Endothelial cell of umbilical vein (primary cell): ENCODE measurements at regions not wholly inside any gene's neighbourhood (a gene's known extent, or its start where the extent isn't known, plus 50 kb on each side); places are given as distances from the start of the nearest gene placed in this dataset.

Source experiments
- BruUV-seq: library from RNA; stranded (reverse); fragments of 400-500 nt; replicated peaks from 2 replicates; lab custom pipeline; 2021; lab: Mats Ljungman, UMichigan
- CTCF ChIA-PET: fragments of 300-600, 350-600 bp; sonication (Branson Sonifier 250); formaldehyde crosslinking; loops from one replicate; lab custom pipeline; 2021; ENCODE audit warnings: antibody characterized with exemption, inconsistent platforms; lab: Charles Lee
- POLR2A ChIA-PET: fragments of 300-600, 350-600 bp; sonication (Branson Sonifier 250); formaldehyde crosslinking; loops from one replicate; lab custom pipeline; 2021; ENCODE audit warnings: antibody characterized with exemption, inconsistent platforms; lab: Charles Lee
- DNase-seq: peaks from one replicate; pipeline ENCODE4 v3.0.0-alpha.2; 2011; ENCODE audit warnings: low read depth, low spot score
- FAIRE-seq: peaks from 2 replicates; lab custom pipeline; 2011; peaks lifted over from hg19 to GRCh38; lab: Jason Lieb, UNC
- H2AFZ ChIP-seq: 2 replicates; pipeline ENCODE4 v1.6.0; 2012; ENCODE audit warnings: low read depth, low read length, control low read depth, inconsistent platforms
- H3K27ac ChIP-seq: 2 replicates; pipeline ENCODE4 v1.5.1; 2011; ENCODE audit warnings: low read depth, mild to moderate bottlenecking, control low read depth, low read length, moderate library complexity; ENCODE audit not compliant: insufficient read depth
- H3K27me3 ChIP-seq, 2 experiments: 2 replicates each; pipeline versions ENCODE4 v1.6.0 to v1.6.1; 2011; ENCODE audit warnings: low read length in 2 of 2, mixed read lengths in 1 of 2; ENCODE audit not compliant: control insufficient read depth in 2 of 2, insufficient read depth in 2 of 2
- H3K36me3 ChIP-seq, 2 experiments: 2 replicates in 1 of 2; 3 replicates in 1 of 2; pipeline ENCODE4 v1.5.1; 2011; ENCODE audit warnings: low read length in 2 of 2, mild to moderate bottlenecking in 1 of 2, moderate library complexity in 1 of 2; ENCODE audit not compliant: control insufficient read depth in 2 of 2, insufficient read depth in 2 of 2; ENCODE audit errors: extremely low read depth in 1 of 2
- H3K4me1 ChIP-seq: 3 replicates; pipeline ENCODE4 v1.5.1; 2011; ENCODE audit warnings: mild to moderate bottlenecking, low read length; ENCODE audit not compliant: control insufficient read depth, insufficient read depth; ENCODE audit errors: extremely low read depth
- H3K4me2 ChIP-seq: 2 replicates; pipeline ENCODE4 v1.6.1; 2011; ENCODE audit warnings: low read length, control low read depth, mixed read lengths; ENCODE audit not compliant: insufficient read depth
- H3K4me3 ChIP-seq, 3 experiments: fragments of 200-600 bp in 1 of 3; sonication (generic), shearing (Covaris generic) in 1 of 3; replicated peaks in 1 of 3; 2 replicates each; pipeline ENCODE4 v1.5.1; 2011 to 2016; ENCODE audit warnings: control low read depth in 3 of 3, low read length in 3 of 3, mild to moderate bottlenecking in 2 of 3, inconsistent platforms in 1 of 3, low read depth in 1 of 3, moderate library complexity in 1 of 3; ENCODE audit not compliant: insufficient read depth in 1 of 3
- H3K79me2 ChIP-seq: 2 replicates; pipeline ENCODE4 v1.6.0; 2012; ENCODE audit warnings: low read length, inconsistent platforms; ENCODE audit not compliant: control insufficient read depth, insufficient read depth
- H3K9ac ChIP-seq: replicated peaks from 2 replicates; pipeline ENCODE3; 2011; ENCODE audit warnings: low read length, control low read depth; ENCODE audit not compliant: insufficient read depth; ENCODE audit errors: extremely low read depth
- H3K9me1 ChIP-seq: replicated peaks from 3 replicates; pipeline ENCODE4 v1.6.0; 2011; ENCODE audit warnings: mild to moderate bottlenecking, low read length; ENCODE audit not compliant: control insufficient read depth, insufficient read depth; ENCODE audit errors: extremely low read depth
- H3K9me3 ChIP-seq: replicated peaks from 2 replicates; pipeline ENCODE4 v1.5.1; 2012; ENCODE audit warnings: low read length, inconsistent platforms; ENCODE audit not compliant: control insufficient read depth, insufficient read depth
- H4K20me1 ChIP-seq: replicated peaks from 2 replicates; pipeline ENCODE3; 2011; ENCODE audit warnings: mild to moderate bottlenecking, low read length; ENCODE audit not compliant: control insufficient read depth, insufficient read depth; ENCODE audit errors: extremely low read depth
- EZH2 ChIP-seq: IDR thresholded peaks from 2 replicates; pipeline ENCODE4 v1.6.1; 2012; ENCODE audit warnings: borderline replicate concordance, low read depth, mild to moderate bottlenecking, moderate library complexity, low read length, inconsistent platforms; ENCODE audit not compliant: severe bottlenecking
- FOS ChIP-seq: IDR thresholded peaks from 2 replicates; pipeline ENCODE4 v1.6.1; 2011; ENCODE audit warnings: mild to moderate bottlenecking, low read length, moderate library complexity, borderline replicate concordance; ENCODE audit not compliant: insufficient read depth
- GATA2 ChIP-seq: IDR thresholded peaks from 2 replicates; pipeline ENCODE4 v1.7.0; 2011; ENCODE audit warnings: low read depth, mild to moderate bottlenecking, moderate library complexity, mixed read lengths, low read length; ENCODE audit not compliant: insufficient read length, insufficient read depth
- JUN ChIP-seq: IDR thresholded peaks from 2 replicates; pipeline ENCODE4 v1.6.1; 2011; ENCODE audit warnings: borderline replicate concordance, low read depth; ENCODE audit not compliant: insufficient read length, insufficient read depth
- MYC ChIP-seq: IDR thresholded peaks from one replicate; pipeline ENCODE4 v1.6.1; 2011; ENCODE audit warnings: mild to moderate bottlenecking, low read depth, low read length
- POLR2A ChIP-seq: IDR thresholded peaks from 2 replicates; pipeline ENCODE4 v1.6.1; 2012; ENCODE audit warnings: low read depth, mild to moderate bottlenecking, control low read depth, low read length
- POLR2AphosphoS5 ChIP-seq: IDR thresholded peaks from 2 replicates; pipeline ENCODE4 v1.6.1; 2012; ENCODE audit warnings: low read depth, mild to moderate bottlenecking, control low read depth, low read length, moderate library complexity; ENCODE audit not compliant: insufficient read depth
- dilution Hi-C: fragments of 300-500 bp; cut with MboI; formaldehyde crosslinking; loops from one replicate; pipeline ENCODE4 v1.15.0; 2019; ENCODE audit warnings: low sequenced_read_pairs; ENCODE audit not compliant: extremely low pct_ligation_motif_present
- intact Hi-C: fragments of 100-400 bp; cut with micrococcal nuclease; formaldehyde crosslinking; loops from one replicate; pipeline ENCODE4 v1.10.0; 2022
- TF ChIP-seq, protein P1 (sequence below), 2 donors: IDR thresholded peaks; 1 replicate in 1 of 2; 2 replicates in 1 of 2; pipeline ENCODE4 v1.5.1; 2011; ENCODE audit warnings: low read length in 2 of 2, mild to moderate bottlenecking in 2 of 2, moderate library complexity in 2 of 2, control low read depth in 1 of 2, inconsistent platforms in 1 of 2, low read depth in 1 of 2; ENCODE audit not compliant: insufficient read depth in 1 of 2; ENCODE audit errors: extremely low read depth in 1 of 2
- TF ChIP-seq, protein P2 (sequence below): IDR thresholded peaks from 2 replicates; pipeline ENCODE4 v1.6.1; 2011; ENCODE audit not compliant: insufficient read depth, insufficient read length

DNA sequence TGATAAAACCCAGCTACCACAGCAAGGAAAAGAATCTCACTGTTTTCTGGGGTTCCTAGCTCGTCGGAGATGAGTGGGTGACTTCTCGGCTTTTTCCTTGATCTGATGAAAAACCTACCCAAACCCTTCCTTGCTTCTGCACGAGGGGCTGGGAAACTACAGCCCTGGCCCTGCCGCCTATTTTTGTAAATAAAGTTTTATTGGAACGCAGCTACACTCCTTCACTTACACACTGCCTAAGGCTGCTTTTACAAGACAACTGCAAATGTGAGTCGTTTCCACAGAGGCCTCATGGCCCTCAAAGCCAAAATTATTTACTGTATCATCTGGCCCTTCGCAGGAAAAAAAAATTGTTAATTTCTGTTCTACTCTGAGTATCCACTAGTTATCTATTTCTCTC lies 116.0 kb upstream of the TMPRSS2 start:
- no peak overlapping the region for H2AFZ ChIP-seq
- H3K36me3 ChIP-seq, result no peaks in the 10 kb centered on the region
- no peak overlapping the region for H3K9ac ChIP-seq
- no peaks in the 10 kb centered on the region for H3K9me1 ChIP-seq
- dilution Hi-C loops, result no loop called here
- no peak overlapping the region for H3K4me3 ChIP-seq
- no peak for FAIRE-seq
- H3K27me3 ChIP-seq, result no peaks in the 10 kb centered on the region
- DNase-seq, result no peak
- no peak overlapping the region for H3K4me2 ChIP-seq
- no peak for TF ChIP-seq POLR2AphosphoS5
- no peak for TF ChIP-seq POLR2A
- TF ChIP-seq, protein P1, sequence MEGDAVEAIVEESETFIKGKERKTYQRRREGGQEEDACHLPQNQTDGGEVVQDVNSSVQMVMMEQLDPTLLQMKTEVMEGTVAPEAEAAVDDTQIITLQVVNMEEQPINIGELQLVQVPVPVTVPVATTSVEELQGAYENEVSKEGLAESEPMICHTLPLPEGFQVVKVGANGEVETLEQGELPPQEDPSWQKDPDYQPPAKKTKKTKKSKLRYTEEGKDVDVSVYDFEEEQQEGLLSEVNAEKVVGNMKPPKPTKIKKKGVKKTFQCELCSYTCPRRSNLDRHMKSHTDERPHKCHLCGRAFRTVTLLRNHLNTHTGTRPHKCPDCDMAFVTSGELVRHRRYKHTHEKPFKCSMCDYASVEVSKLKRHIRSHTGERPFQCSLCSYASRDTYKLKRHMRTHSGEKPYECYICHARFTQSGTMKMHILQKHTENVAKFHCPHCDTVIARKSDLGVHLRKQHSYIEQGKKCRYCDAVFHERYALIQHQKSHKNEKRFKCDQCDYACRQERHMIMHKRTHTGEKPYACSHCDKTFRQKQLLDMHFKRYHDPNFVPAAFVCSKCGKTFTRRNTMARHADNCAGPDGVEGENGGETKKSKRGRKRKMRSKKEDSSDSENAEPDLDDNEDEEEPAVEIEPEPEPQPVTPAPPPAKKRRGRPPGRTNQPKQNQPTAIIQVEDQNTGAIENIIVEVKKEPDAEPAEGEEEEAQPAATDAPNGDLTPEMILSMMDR (IDR thresholded peaks at IDR 0.05; ENCODE audit: extremely low read depth in 1 of 2, insufficient read depth in 1 of 2, low read depth in 1 of 2, low read length in 2 of 2), result no peak
- TF ChIP-seq GATA2, result no peak
- TF ChIP-seq EZH2, result no peak
- TF ChIP-seq MYC, result no peak
- TF ChIP-seq, protein P2, sequence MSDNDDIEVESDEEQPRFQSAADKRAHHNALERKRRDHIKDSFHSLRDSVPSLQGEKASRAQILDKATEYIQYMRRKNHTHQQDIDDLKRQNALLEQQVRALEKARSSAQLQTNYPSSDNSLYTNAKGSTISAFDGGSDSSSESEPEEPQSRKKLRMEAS, result no peak
- TF ChIP-seq JUN, result no peak
- TF ChIP-seq FOS, result no peak
- BruUV-seq, result no TSS peak
- intact Hi-C loops, result no loop called here
- H3K79me2 ChIP-seq, result no peaks in the 10 kb centered on the region
- no peaks in the 10 kb centered on the region for H3K9me3 ChIP-seq
- ChIA-PET POLR2A (no interaction called here), CTCF (interaction anchor here (0.9 to 1.2 kb wide), 2 partner anchors 9 to 11 kb away, joined by 3 to 7 read pairs; no protein-coding TSS in a partner anchor)
- no peaks in the 10 kb centered on the region for H4K20me1 ChIP-seq
- H3K4me1 ChIP-seq, result no peaks in the 10 kb centered on the region
- no peak overlapping the region for H3K27ac ChIP-seq
